ENCODE measurements at regions not wholly inside any gene's neighbourhood (a gene's known extent, or its start where the extent isn't known, plus 50 kb on each side); places are given as distances from the start of the nearest gene placed in this dataset.

DNA sequence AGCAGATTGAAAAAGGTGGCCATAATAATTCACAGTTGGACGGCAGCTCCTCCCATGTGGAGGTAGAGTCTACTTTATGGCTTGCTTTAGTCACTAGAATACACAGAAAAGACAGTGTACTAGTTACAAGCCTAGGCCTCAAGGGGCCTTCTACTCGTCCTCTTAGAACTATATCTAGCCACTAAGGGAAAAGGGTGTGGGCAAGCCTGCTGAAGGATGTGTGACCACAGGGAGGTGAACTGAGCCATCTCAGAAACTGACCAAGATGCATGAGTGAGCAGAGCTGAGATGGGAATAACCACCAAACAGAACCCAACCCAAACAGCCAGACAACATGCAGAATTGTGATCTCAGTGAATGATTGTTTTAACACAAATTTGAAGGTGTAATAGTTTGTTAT, 335.6 kb upstream of the LMCD1 start:
- Histone ChIP-seq H4K8ac (ENCODE audit: low read depth in 2 of 2, low read length in 2 of 2) (no peak overlapping the region), H4K20me1 (ENCODE audit: insufficient read depth, low read length) (no peaks in the 10 kb centered on the region), H2AK9ac (replicated peaks; ENCODE audit: low read depth, low read length, poor library complexity) (no peak overlapping the region), H4K5ac (ENCODE audit: low read depth, low read length) (no peak overlapping the region), H3K4me3 (ENCODE audit: insufficient read depth, low read depth, low read length) (no peak overlapping the region), H2BK15ac (ENCODE audit: low read depth, low read length) (no peak overlapping the region), H2BK5ac (ENCODE audit: low read depth, low read length, poor library complexity, severe bottlenecking) (no peak overlapping the region), H3K36me3 (ENCODE audit: control insufficient read depth, insufficient read depth, low read length) (no peaks in the 10 kb centered on the region), H4K91ac (ENCODE audit: insufficient read depth, low read depth, low read length) (no peak overlapping the region), H3K27ac (ENCODE audit: insufficient read depth, low read length) (no peak overlapping the region), H3K23ac (ENCODE audit: low read depth, low read length) (no peak overlapping the region), H2BK120ac (ENCODE audit: low read depth, low read length) (no peak overlapping the region), H3K4ac (ENCODE audit: low read depth, low read length) (no peak overlapping the region), H3K9me1 (ENCODE audit: insufficient read depth, low read length) (no peaks in the 10 kb centered on the region), H2AK5ac (ENCODE audit: low read depth, low read length) (no peak overlapping the region), H3K18ac (ENCODE audit: low read depth, low read length) (no peak overlapping the region), H3K4me2 (ENCODE audit: low read depth, low read length) (no peak overlapping the region), H3K9ac (ENCODE audit: low read depth, low read length) (no peak overlapping the region), H3K79me1 (ENCODE audit: low read depth in 1 of 2, low read length in 2 of 2) (no peaks in the 10 kb centered on the region), H2BK20ac (ENCODE audit: low read depth, low read length) (no peak overlapping the region), H3K27me3 (ENCODE audit: control insufficient read depth, insufficient read depth, low read length) (no peaks in the 10 kb centered on the region), H3K9me3 (ENCODE audit: control insufficient read depth, insufficient read depth, low read length) (peaks cover 4% of the 10 kb centered on the region; the same call in 1 of the 2 replicates), H3K4me1 (ENCODE audit: control insufficient read depth, insufficient read depth, low read length) (no peaks in the 10 kb centered on the region), H3K14ac (replicated peaks; ENCODE audit: low read depth, low read length) (no peak overlapping the region), H2AFZ (replicated peaks; ENCODE audit: low read length, poor library complexity) (no peak overlapping the region), H3K56ac (ENCODE audit: extremely low read depth, insufficient read depth, low read length) (no peak overlapping the region)
- no peak for DNase-seq
- dilution Hi-C loops (cut with HindIII; ENCODE audit: low sequenced_read_pairs, unreplicated experiment), result no loop called here
- no peak for ATAC-seq (ENCODE audit: low read depth)
- in situ Hi-C loops (cut with MboI; ENCODE audit: low sequenced_read_pairs), result no loop called here
- TF ChIP-seq CHD1 (IDR thresholded peaks at IDR 0.05; ENCODE audit: low read depth, low read length), result no peak
- TF ChIP-seq NFE2L2 (IDR thresholded peaks at IDR 0.05; ENCODE audit: low read depth, low read length), result no peak
- TF ChIP-seq RCOR1 (IDR thresholded peaks at IDR 0.05; ENCODE audit: insufficient replicate concordance, low read length), result no peak
- no peak for TF ChIP-seq CEBPB (IDR thresholded peaks at IDR 0.05; ENCODE audit: low read depth, low read length)
- no peak for TF ChIP-seq MXI1 (IDR thresholded peaks at IDR 0.05; ENCODE audit: borderline replicate concordance, low read depth, low read length)
- TF ChIP-seq RFX5 (IDR thresholded peaks at IDR 0.05; ENCODE audit: low read depth, low read length), result no peak
- no peak for TF ChIP-seq POLR2A (IDR thresholded peaks at IDR 0.05; ENCODE audit: low read depth, low read length)
- TF ChIP-seq ELK1 (IDR thresholded peaks at IDR 0.05; ENCODE audit: borderline replicate concordance, low read depth, low read length), result no peak
- no peak for TF ChIP-seq MAFK (IDR thresholded peaks at IDR 0.05; ENCODE audit: low read depth, low read length)
- TF ChIP-seq SMC3 (IDR thresholded peaks at IDR 0.05; ENCODE audit: low read depth, low read length), result no peak
- TF ChIP-seq BHLHE40 (IDR thresholded peaks at IDR 0.05; ENCODE audit: low read depth, low read length), result no peak
- TF ChIP-seq RAD21 (IDR thresholded peaks at IDR 0.05; ENCODE audit: low read length), result no peak
- TF ChIP-seq MAZ (IDR thresholded peaks at IDR 0.05; ENCODE audit: borderline replicate concordance, low read depth, low read length), result no peak
- no TSS peak for BruUV-seq (replicated peaks)
- CTCF ChIA-PET, result no interaction called here
- WGBS, 2 experiments (ENCODE audit: extremely low coverage in 2 of 2, insufficient read length in 1 of 2), result no CpG with 5 or more reads among the region's 2 CpGs
- intact Hi-C loops (cut with micrococcal nuclease), result no loop called here
- POLR2A ChIA-PET (ENCODE audit: unreplicated experiment), result no interaction called here

Measured in IMR-90 (cell line).